ENCODE measurements at regions not wholly inside any gene's neighbourhood (a gene's known extent, or its start where the extent isn't known, plus 50 kb on each side); places are given as distances from the start of the nearest gene placed in this dataset.
"Not testable (repeated sequence)": the region's sequence is repeated elsewhere in the genome, so short reads cannot be mapped to it uniquely, and the experiment has no call there.

DNA sequence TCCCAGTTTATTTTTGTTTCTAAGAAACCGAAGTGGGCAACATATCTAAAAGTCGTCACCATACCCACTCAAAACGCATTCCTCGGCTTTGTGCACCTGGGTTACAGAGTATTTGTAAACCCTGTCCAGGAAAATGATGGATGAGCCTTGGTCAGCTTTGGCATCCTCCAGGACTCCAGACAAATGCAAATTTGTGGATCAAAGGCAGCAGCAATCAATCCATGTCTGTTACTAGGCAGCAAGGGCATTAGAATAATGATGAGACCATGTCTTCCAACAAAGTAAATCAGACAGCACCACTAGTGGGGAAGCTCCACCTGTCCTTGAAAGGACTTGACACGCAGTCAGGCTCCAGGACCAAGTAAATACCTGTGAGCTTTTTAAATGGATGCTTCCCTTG, 672.6 kb upstream of the GYPC start:
- H3K9me3 ChIP-seq (ENCODE audit: control insufficient read depth in 1 of 2, low read length in 2 of 2): no peaks in the 10 kb centered on the region
- H3K4me3 ChIP-seq (ENCODE audit: low read depth in 1 of 2, low read length in 2 of 2): no peak overlapping the region
- H3K4me1 ChIP-seq (ENCODE audit: control insufficient read depth in 1 of 2, insufficient read depth in 2 of 2, low read length in 2 of 2): no peaks in the 10 kb centered on the region
- H3K36me3 ChIP-seq (ENCODE audit: control insufficient read depth in 1 of 2, insufficient read depth in 2 of 2, low read length in 2 of 2): no peaks in the 10 kb centered on the region
- no peak overlapping the region for H3K27ac ChIP-seq (ENCODE audit: low read depth, low read length)
- no peak overlapping the region for H3K9ac ChIP-seq (ENCODE audit: low read depth in 1 of 2, low read length in 2 of 2)
- H3K27me3 ChIP-seq (ENCODE audit: control insufficient read depth in 1 of 2, insufficient read depth in 2 of 2, low read length in 2 of 2): no peaks in the 10 kb centered on the region

DNA sequence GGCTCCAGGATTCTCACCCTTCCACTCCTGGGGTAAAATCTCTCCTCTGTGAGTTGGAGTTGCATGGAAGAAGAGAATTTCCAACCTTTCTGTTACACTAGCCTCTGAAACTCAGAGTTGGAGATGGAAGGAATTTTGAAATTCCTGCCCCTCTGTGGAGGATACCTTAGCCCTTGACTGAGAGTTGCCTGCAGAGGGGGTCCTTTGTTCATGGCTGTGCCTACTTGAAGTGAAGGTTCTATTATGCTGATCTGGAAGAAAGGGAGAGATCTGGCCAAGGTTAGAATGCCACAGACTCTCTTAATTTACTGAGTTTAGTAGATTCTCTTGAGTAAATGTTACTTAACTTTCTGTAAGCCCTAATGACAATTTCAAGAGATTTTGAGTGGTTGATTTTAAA, 626.6 kb upstream of the GYPC start:
- Histone ChIP-seq H3K4me3 (ENCODE audit: low read depth in 1 of 2, low read length in 2 of 2) (no peak overlapping the region), H3K27me3 (ENCODE audit: control insufficient read depth in 1 of 2, insufficient read depth in 2 of 2, low read length in 2 of 2) (no peaks in the 10 kb centered on the region), H3K9me3 (ENCODE audit: control insufficient read depth in 1 of 2, low read length in 2 of 2) (peaks cover 0 to 4% of the 10 kb centered on the region in 2 donors), H3K27ac (ENCODE audit: low read depth, low read length) (no peak overlapping the region), H3K9ac (ENCODE audit: low read depth in 1 of 2, low read length in 2 of 2) (no peak overlapping the region), H3K36me3 (ENCODE audit: control insufficient read depth in 1 of 2, insufficient read depth in 2 of 2, low read length in 2 of 2) (no peaks in the 10 kb centered on the region), H3K4me1 (ENCODE audit: control insufficient read depth in 1 of 2, insufficient read depth in 2 of 2, low read length in 2 of 2) (no peaks in the 10 kb centered on the region)

DNA sequence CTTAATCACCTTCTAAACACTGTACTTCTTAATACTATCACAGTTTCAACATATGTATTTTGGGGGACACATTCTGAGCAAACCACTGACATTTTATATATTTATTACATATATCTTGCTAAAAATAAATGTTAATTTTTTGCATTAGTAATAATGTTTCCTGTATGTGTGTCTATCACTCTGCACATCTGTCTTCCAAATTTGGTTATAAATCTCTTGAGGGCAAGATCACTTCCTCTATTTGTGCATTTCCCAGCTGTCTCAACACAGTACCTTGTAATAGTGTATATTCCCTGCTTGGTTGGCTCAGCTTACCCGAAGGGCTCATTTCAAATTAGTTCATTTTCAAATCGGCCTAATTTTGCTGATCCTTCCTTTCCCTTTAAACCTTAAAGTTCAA, 617.1 kb upstream of the GYPC start:
- no peak overlapping the region for H3K9ac ChIP-seq (ENCODE audit: low read depth in 1 of 2, low read length in 2 of 2)
- no peaks in the 10 kb centered on the region for H3K4me1 ChIP-seq (ENCODE audit: control insufficient read depth in 1 of 2, insufficient read depth in 2 of 2, low read length in 2 of 2)
- H3K36me3 ChIP-seq (ENCODE audit: control insufficient read depth in 1 of 2, insufficient read depth in 2 of 2, low read length in 2 of 2): no peaks in the 10 kb centered on the region

DNA sequence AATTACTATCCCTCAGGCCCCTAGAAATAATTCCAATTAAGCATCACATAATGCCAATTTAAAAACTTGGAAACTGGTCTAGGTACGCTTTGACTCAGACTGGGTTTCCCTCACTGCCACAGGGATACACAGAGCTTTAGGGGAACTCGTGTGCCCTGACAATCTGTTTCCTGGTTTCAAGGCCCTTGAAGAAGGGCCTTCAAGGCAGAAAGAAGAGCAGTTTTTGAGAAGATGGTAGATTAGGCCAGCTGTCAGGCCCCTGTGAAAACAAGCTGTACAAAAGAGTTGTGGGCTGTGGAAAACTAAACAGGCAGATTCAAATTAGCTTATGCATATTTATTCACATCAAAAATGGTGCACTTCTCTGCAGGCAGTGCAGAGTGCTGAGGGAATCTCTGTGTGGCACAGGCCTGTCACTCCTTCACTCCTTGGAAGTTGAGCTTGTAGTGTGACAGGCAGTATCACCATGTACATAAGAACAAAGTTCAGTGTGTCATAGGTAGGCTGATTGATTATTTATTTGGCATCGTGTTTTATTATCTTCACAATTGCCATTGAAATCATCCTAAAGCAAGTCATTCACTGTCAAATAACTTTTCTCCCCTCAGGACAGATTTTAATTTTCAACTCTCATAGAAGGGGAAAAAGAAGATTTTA, 614.4 kb upstream of the GYPC start:
- Histone ChIP-seq H3K4me3 (ENCODE audit: low read depth in 1 of 2, low read length in 2 of 2) (no peak overlapping the region), H3K27ac (ENCODE audit: low read depth, low read length) (no peak overlapping the region), H3K4me1 (ENCODE audit: control insufficient read depth in 1 of 2, insufficient read depth in 2 of 2, low read length in 2 of 2) (no peaks in the 10 kb centered on the region), H3K9ac (ENCODE audit: low read depth in 1 of 2, low read length in 2 of 2) (no peak overlapping the region), H3K27me3 (ENCODE audit: control insufficient read depth in 1 of 2, insufficient read depth in 2 of 2, low read length in 2 of 2) (no peaks in the 10 kb centered on the region), H3K36me3 (ENCODE audit: control insufficient read depth in 1 of 2, insufficient read depth in 2 of 2, low read length in 2 of 2) (no peaks in the 10 kb centered on the region), H3K9me3 (ENCODE audit: control insufficient read depth in 1 of 2, low read length in 2 of 2) (no peaks in the 10 kb centered on the region)

More for the DNA sequence above, 617.1 kb upstream of the GYPC start:
- H3K27me3 ChIP-seq (ENCODE audit: control insufficient read depth in 1 of 2, insufficient read depth in 2 of 2, low read length in 2 of 2): no peaks in the 10 kb centered on the region
- no peaks in the 10 kb centered on the region for H3K9me3 ChIP-seq (ENCODE audit: control insufficient read depth in 1 of 2, low read length in 2 of 2)
- H3K4me3 ChIP-seq (ENCODE audit: low read depth in 1 of 2, low read length in 2 of 2): no peak overlapping the region
- H3K27ac ChIP-seq (ENCODE audit: low read depth, low read length): no peak overlapping the region

DNA sequence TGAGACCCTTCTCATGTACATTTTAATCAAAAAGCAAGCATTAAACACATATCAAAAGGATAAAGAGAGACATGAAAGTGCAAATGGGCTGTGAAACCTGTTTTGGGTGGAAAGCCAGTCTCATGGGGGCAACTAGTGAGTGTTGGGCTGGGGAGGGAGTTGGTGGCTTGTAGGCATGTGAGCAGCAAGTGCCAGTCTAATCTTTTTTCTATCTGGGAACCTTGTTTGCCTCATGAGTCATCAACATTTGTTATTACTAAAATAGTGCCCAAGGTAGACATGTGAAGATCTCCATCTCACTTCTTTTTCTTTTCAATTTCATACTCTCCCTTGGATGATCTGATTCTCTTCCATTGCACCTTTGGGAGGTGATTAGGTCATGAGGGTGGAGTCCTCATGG, 613.9 kb upstream of the GYPC start:
- Histone ChIP-seq H3K36me3 (ENCODE audit: control insufficient read depth in 1 of 2, insufficient read depth in 2 of 2, low read length in 2 of 2) (no peaks in the 10 kb centered on the region), H3K27me3 (ENCODE audit: control insufficient read depth in 1 of 2, insufficient read depth in 2 of 2, low read length in 2 of 2) (no peaks in the 10 kb centered on the region), H3K9me3 (ENCODE audit: control insufficient read depth in 1 of 2, low read length in 2 of 2) (no peaks in the 10 kb centered on the region), H3K4me1 (ENCODE audit: control insufficient read depth in 1 of 2, insufficient read depth in 2 of 2, low read length in 2 of 2) (no peaks in the 10 kb centered on the region), H3K9ac (ENCODE audit: low read depth in 1 of 2, low read length in 2 of 2) (no peak overlapping the region), H3K4me3 (ENCODE audit: low read depth in 1 of 2, low read length in 2 of 2) (no peak overlapping the region), H3K27ac (ENCODE audit: low read depth, low read length) (no peak overlapping the region)

DNA sequence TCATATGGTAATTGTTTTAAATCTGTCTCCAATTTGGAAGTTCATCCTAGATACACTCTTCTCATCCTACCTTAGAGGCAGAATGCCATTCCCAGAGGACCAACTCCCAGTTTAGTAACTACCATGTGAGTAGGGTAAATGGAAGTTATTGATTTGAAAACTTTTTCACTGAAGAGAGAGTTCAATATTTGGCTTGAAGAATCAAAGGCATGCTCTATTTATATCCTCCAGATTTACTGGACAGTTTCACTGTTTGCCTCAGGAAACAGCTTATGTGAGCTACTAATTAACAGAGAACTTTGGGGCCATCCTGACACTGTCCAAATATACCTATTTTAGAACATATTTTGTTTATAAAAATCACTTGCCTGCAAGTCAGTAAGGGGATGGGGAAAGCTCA, 607.2 kb upstream of the GYPC start:
- Histone ChIP-seq H3K4me1 (ENCODE audit: control insufficient read depth in 1 of 2, insufficient read depth in 2 of 2, low read length in 2 of 2) (no peaks in the 10 kb centered on the region), H3K9ac (ENCODE audit: low read depth in 1 of 2, low read length in 2 of 2) (no peak overlapping the region), H3K4me3 (ENCODE audit: low read depth in 1 of 2, low read length in 2 of 2) (no peak overlapping the region), H3K27me3 (ENCODE audit: control insufficient read depth in 1 of 2, insufficient read depth in 2 of 2, low read length in 2 of 2) (no peaks in the 10 kb centered on the region), H3K27ac (ENCODE audit: low read depth, low read length) (no peak overlapping the region), H3K36me3 (ENCODE audit: control insufficient read depth in 1 of 2, insufficient read depth in 2 of 2, low read length in 2 of 2) (no peaks in the 10 kb centered on the region), H3K9me3 (ENCODE audit: control insufficient read depth in 1 of 2, low read length in 2 of 2) (peaks cover 7 to 19% of the 10 kb centered on the region in 2 donors)

DNA sequence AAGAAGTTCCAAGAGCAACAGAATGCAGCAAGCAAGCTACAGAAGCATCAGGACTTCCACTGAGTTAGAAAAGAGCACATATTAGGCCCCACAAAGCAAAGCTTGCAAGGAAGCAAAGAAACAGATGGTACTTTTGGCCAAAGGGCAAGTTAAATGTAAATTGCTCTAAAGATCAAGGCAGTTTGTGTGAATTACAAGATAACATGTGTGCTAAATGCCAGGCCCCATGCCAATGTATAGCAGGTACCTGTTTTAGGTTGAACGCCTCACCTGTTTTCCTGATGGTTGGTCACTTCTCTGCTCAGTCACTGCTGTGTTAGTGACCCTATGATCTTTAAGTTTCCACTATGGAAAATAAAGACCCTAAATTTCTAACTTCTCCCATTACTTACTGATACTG, 606.5 kb upstream of the GYPC start:
- Histone ChIP-seq H3K27ac (ENCODE audit: low read depth, low read length) (no peak overlapping the region), H3K36me3 (ENCODE audit: control insufficient read depth in 1 of 2, insufficient read depth in 2 of 2, low read length in 2 of 2) (no peaks in the 10 kb centered on the region), H3K4me1 (ENCODE audit: control insufficient read depth in 1 of 2, insufficient read depth in 2 of 2, low read length in 2 of 2) (no peaks in the 10 kb centered on the region), H3K9me3 (ENCODE audit: control insufficient read depth in 1 of 2, low read length in 2 of 2) (peaks cover 7 to 25% of the 10 kb centered on the region in 2 donors), H3K9ac (ENCODE audit: low read depth in 1 of 2, low read length in 2 of 2) (no peak overlapping the region), H3K27me3 (ENCODE audit: control insufficient read depth in 1 of 2, insufficient read depth in 2 of 2, low read length in 2 of 2) (no peaks in the 10 kb centered on the region), H3K4me3 (ENCODE audit: low read depth in 1 of 2, low read length in 2 of 2) (no peak overlapping the region)

DNA sequence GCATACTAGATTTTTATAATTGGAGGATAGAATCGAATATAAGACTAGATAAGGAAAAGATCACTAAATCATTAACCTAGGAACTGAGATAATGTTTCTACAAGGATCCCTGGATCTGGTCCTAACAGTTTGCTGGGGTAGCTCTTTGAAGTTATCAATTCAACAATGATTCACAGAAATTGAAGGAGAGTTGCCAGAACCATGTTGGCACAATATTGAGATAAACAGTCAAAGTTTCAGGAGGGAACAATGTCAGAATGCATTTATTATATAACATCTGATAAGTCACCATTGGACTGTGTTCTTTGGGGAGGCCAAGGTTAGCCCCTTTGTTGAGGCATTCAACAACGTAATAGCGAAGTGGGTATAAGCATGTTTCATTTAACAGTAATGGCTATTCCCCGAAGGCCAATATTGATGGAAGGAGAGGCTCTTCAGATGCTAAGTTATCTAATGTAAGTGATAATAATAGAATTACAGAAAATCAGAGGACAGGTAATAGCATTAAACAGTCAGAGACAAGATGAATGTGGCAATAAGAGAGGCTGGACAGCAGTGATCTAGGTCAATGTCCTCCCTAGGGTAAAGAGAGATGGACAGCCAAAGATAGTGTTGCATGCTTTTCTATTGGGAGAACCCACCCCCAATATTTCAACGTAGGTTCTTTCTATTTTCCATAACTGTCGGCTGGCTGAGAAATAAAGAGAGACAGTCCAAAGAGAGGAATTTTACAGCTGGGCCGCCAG, 604.8 kb upstream of the GYPC start:
- no peaks in the 10 kb centered on the region for H3K4me1 ChIP-seq (ENCODE audit: control insufficient read depth in 1 of 2, insufficient read depth in 2 of 2, low read length in 2 of 2)
- H3K9me3 ChIP-seq (ENCODE audit: control insufficient read depth in 1 of 2, low read length in 2 of 2): peaks cover 7 to 31% of the 10 kb centered on the region in 2 donors
- no peak overlapping the region for H3K9ac ChIP-seq (ENCODE audit: low read depth in 1 of 2, low read length in 2 of 2)
- H3K4me3 ChIP-seq (ENCODE audit: low read depth in 1 of 2, low read length in 2 of 2): no peak overlapping the region
- H3K27me3 ChIP-seq (ENCODE audit: control insufficient read depth in 1 of 2, insufficient read depth in 2 of 2, low read length in 2 of 2): no peaks in the 10 kb centered on the region
- no peaks in the 10 kb centered on the region for H3K36me3 ChIP-seq (ENCODE audit: control insufficient read depth in 1 of 2, insufficient read depth in 2 of 2, low read length in 2 of 2)
- H3K27ac ChIP-seq (ENCODE audit: low read depth, low read length): no peak overlapping the region

DNA sequence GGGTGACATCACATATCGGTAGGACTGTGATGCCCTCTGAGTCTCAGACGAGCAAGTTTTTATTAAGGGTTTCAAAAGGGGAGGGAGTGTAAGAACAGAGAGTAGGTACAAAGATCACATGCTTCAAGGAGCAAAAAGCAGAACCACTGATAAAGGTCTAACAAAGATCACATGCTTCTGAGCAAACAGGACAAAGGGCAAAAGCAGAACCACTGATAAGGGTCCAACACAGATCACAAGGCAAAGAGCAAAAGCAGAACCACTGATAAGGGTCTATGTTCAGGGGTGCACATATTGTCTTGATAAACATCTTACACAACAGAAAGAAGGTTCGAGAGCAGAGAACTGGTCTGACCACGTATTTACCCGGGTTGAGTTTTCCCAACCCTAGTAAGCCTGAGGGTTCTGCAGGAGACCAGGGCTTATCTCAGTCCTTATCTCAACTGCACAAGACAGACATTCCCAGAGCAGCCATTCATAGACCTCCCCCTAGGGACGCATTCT, 604.2 kb upstream of the GYPC start:
- not testable (repeated sequence) for H3K36me3 ChIP-seq (ENCODE audit: control insufficient read depth in 1 of 2, insufficient read depth in 2 of 2, low read length in 2 of 2); H3K27ac ChIP-seq (ENCODE audit: low read depth, low read length); H3K27me3 ChIP-seq (ENCODE audit: control insufficient read depth in 1 of 2, insufficient read depth in 2 of 2, low read length in 2 of 2); H3K4me1 ChIP-seq (ENCODE audit: control insufficient read depth in 1 of 2, insufficient read depth in 2 of 2, low read length in 2 of 2); H3K4me3 ChIP-seq (ENCODE audit: low read depth in 1 of 2, low read length in 2 of 2); H3K9ac ChIP-seq (ENCODE audit: low read depth in 1 of 2, low read length in 2 of 2)
- peaks cover 7 to 31% of the 10 kb centered on the region in 2 donors for H3K9me3 ChIP-seq (ENCODE audit: control insufficient read depth in 1 of 2, low read length in 2 of 2)

DNA sequence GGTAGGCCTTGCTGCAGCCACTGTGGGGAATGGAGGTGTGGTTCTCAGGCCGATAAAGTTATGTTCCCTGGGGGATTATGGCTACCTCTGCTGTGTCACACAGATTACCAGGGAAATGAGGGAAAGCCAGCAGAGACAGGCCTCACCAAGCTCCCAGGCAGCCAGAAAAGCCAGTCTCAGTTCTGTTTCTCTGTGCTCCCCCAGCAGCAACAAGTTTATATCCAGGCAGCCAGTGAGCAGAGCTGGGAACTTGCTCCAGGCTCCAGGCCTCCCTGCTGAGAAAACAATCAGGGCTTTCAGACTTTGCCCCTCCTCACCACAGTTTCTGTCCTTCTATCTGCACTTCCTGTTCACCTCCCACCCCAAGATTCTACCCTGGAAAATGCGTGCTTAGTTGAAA, 596.6 kb upstream of the GYPC start:
- Histone ChIP-seq H3K27ac (ENCODE audit: low read depth, low read length) (no peak overlapping the region), H3K9ac (ENCODE audit: low read depth in 1 of 2, low read length in 2 of 2) (no peak overlapping the region), H3K4me1 (ENCODE audit: control insufficient read depth in 1 of 2, insufficient read depth in 2 of 2, low read length in 2 of 2) (no peaks in the 10 kb centered on the region), H3K36me3 (ENCODE audit: control insufficient read depth in 1 of 2, insufficient read depth in 2 of 2, low read length in 2 of 2) (no peaks in the 10 kb centered on the region), H3K9me3 (ENCODE audit: control insufficient read depth in 1 of 2, low read length in 2 of 2) (peaks cover 5 to 16% of the 10 kb centered on the region in 2 donors), H3K27me3 (ENCODE audit: control insufficient read depth in 1 of 2, insufficient read depth in 2 of 2, low read length in 2 of 2) (no peaks in the 10 kb centered on the region), H3K4me3 (ENCODE audit: low read depth in 1 of 2, low read length in 2 of 2) (no peak overlapping the region)
